ENCODE measurements at regions not wholly inside any gene's neighbourhood (a gene's known extent, or its start where the extent isn't known, plus 50 kb on each side); places are given as distances from the start of the nearest gene placed in this dataset.
"Not testable (repeated sequence)": the region's sequence is repeated elsewhere in the genome, so short reads cannot be mapped to it uniquely, and the experiment has no call there.

GRCh38 chr4:173699841-173700475 is 169.9 kb upstream of the HAND2 start:
- DNase-seq (ENCODE audit: low spot score) = no peak

- DNase-seq (ENCODE audit: low spot score) = no peak
Observed at GRCh38 chr4:173698557-173699262, 168.7 kb upstream of the HAND2 start.

- no peak for DNase-seq (ENCODE audit: low spot score)
Observed at GRCh38 chr4:173697840-173698239, 167.8 kb upstream of the HAND2 start.

GRCh38 chr4:173696551-173696950 is 166.5 kb upstream of the HAND2 start:
- no peak for DNase-seq (ENCODE audit: low spot score)

- DNase-seq (ENCODE audit: low spot score) = no peak
Observed at GRCh38 chr4:173696011-173696410, 166.0 kb upstream of the HAND2 start.

- no peak for DNase-seq (ENCODE audit: low spot score)
Observed at GRCh38 chr4:173685831-173686210, 155.8 kb upstream of the HAND2 start.

GRCh38 chr4:173685165-173685830 is 155.3 kb upstream of the HAND2 start:
- DNase-seq (ENCODE audit: low spot score) = no peak

GRCh38 chr4:173684223-173684622 is 154.2 kb upstream of the HAND2 start:
- DNase-seq (ENCODE audit: low spot score) = no peak

GRCh38 chr4:173682609-173683008 is 152.6 kb upstream of the HAND2 start:
- DNase-seq (ENCODE audit: low spot score) = no peak

GRCh38 chr4:173680278-173680677 is 150.2 kb upstream of the HAND2 start:
- no peak for DNase-seq (ENCODE audit: low spot score)

GRCh38 chr4:173675446-173675845 is 145.4 kb upstream of the HAND2 start:
- no peak for DNase-seq (ENCODE audit: low spot score)

- DNase-seq (ENCODE audit: low spot score) = no peak
Observed at GRCh38 chr4:173669460-173670179, 139.6 kb upstream of the HAND2 start.

GRCh38 chr4:173661001-173661400 is 131.0 kb upstream of the HAND2 start:
- no peak for DNase-seq (ENCODE audit: low spot score)

GRCh38 chr4:173656898-173657297 is 126.9 kb upstream of the HAND2 start:
- DNase-seq (ENCODE audit: low spot score) = no peak

- no peak for DNase-seq (ENCODE audit: low spot score)
Observed at GRCh38 chr4:173652283-173652931, 122.4 kb upstream of the HAND2 start.

- no peak for DNase-seq (ENCODE audit: low spot score)
Observed at GRCh38 chr4:173651651-173652282, 121.7 kb upstream of the HAND2 start.

- DNase-seq (ENCODE audit: low spot score) = no peak
Observed at GRCh38 chr4:173647902-173648301, 117.9 kb upstream of the HAND2 start.

GRCh38 chr4:173642509-173642908 is 112.5 kb upstream of the HAND2 start:
- DNase-seq (ENCODE audit: low spot score) = no peak

- DNase-seq (ENCODE audit: low spot score) = no peak
Observed at GRCh38 chr4:173635395-173635794, 105.4 kb upstream of the HAND2 start.

GRCh38 chr4:173626277-173626676 is 96.2 kb upstream of the HAND2 start:
- DNase-seq (ENCODE audit: low spot score) = no peak

GRCh38 chr4:173618648-173619047 is 88.6 kb upstream of the HAND2 start:
- not testable (repeated sequence) for DNase-seq (ENCODE audit: low spot score)

- no peak for DNase-seq (ENCODE audit: low spot score)
Observed at GRCh38 chr4:173609158-173609557, 79.1 kb upstream of the HAND2 start.

Measured in RKO (cell line).